Fibroblast of mammary gland (primary cell): ENCODE measurements at regions not wholly inside any gene's neighbourhood (a gene's known extent, or its start where the extent isn't known, plus 50 kb on each side); places are given as distances from the start of the nearest gene placed in this dataset.

Source experiments
- DNase-seq: peaks from one replicate; pipeline ENCODE4 v3.0.0-alpha.2; 2010; ENCODE audit warnings: low read depth
- H3K4me3 ChIP-seq: 2 replicates; pipeline ENCODE4 v1.5.1; 2011; ENCODE audit warnings: low read depth, mild to moderate bottlenecking, low read length, moderate library complexity; ENCODE audit not compliant: control insufficient read depth
- TF ChIP-seq, protein P1 (sequence below): conservative IDR thresholded peaks from 2 replicates; pipeline ENCODE4 v1.5.1; 2011; ENCODE audit warnings: low read depth, low read length, inconsistent platforms; ENCODE audit not compliant: control insufficient read depth, insufficient read depth

DNA sequence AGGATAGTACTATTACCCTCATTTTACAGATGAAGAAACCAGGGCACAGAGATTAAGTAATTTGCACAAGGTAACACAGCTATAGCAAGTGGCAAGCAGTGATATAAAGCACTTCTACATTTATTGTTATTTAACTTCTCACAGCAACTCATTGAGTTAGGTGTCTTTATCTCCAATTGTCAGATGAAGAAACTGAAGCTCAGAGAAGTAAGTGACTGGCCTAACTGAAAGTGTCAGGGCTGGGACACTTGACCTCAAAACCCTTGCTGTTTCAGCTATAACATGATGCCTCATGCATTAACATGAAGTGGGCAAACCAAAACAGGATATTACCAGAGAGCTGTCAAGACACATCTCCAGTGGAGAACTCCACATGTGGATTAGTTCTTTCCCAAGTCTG is 65.8 kb upstream of the LEKR1 start:
- DNase-seq, result no peak
- H3K4me3 ChIP-seq, result no peak overlapping the region
- TF ChIP-seq, protein P1, sequence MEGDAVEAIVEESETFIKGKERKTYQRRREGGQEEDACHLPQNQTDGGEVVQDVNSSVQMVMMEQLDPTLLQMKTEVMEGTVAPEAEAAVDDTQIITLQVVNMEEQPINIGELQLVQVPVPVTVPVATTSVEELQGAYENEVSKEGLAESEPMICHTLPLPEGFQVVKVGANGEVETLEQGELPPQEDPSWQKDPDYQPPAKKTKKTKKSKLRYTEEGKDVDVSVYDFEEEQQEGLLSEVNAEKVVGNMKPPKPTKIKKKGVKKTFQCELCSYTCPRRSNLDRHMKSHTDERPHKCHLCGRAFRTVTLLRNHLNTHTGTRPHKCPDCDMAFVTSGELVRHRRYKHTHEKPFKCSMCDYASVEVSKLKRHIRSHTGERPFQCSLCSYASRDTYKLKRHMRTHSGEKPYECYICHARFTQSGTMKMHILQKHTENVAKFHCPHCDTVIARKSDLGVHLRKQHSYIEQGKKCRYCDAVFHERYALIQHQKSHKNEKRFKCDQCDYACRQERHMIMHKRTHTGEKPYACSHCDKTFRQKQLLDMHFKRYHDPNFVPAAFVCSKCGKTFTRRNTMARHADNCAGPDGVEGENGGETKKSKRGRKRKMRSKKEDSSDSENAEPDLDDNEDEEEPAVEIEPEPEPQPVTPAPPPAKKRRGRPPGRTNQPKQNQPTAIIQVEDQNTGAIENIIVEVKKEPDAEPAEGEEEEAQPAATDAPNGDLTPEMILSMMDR, result no peak

DNA sequence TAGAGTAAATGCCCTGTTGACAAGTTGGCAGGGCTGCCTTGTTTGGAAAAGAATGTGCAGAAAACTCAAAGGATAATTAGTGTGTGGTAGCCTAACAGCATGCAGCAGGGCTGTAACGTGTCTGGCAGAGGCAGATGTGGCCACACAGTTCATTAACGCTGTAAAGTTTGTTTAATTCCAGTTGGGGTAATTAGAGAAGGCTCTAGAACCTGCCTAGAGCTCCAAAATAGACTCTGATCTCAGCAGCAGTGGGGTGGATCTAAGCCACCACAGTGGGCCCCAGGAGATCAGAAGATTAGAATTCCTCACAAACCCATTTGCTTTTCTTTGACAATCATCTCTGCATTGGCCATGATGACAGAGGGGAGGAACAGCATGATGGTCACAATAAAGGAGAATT is 65.1 kb upstream of the LEKR1 start:
- DNase-seq, result no peak
- H3K4me3 ChIP-seq, result no peak overlapping the region
- TF ChIP-seq, protein P1, result no peak

DNA sequence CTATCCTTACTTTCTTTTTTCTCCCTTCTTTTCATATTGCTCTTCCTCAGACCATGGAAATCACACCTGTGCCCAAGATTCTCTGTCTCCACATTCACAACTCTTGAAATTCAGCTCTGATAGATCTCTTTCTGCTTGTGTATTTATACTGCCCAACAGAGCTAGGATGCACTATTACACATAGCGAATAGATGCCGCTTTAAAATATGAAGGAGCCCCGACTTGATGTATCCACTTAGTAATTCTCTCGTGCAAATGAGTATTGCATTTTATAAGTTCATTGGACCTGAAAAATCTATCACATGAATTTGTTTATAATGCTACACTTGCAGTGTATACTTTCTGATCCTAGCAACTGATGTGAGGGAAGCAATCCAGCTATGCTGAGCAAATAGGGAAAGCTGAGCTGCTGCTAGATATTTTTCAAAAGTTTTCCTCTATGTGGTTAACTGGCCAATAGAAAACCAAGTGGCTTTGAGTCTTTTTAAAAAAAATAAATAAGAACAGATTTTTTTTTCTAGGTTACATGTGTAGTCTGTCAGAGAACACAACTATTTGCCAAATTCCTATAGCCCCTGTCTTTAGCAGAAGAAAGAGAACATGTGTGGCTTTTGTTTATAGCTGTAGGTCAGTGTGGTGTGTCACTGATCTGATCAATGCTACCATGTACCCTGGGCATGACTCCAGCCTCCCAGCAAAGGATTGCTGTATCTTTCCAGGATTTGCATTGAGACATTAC is 64.3 kb upstream of the LEKR1 start:
- H3K4me3 ChIP-seq, result no peak overlapping the region
- TF ChIP-seq, protein P1, result no peak
- peak; percentile 67 for DNase-seq

DNA sequence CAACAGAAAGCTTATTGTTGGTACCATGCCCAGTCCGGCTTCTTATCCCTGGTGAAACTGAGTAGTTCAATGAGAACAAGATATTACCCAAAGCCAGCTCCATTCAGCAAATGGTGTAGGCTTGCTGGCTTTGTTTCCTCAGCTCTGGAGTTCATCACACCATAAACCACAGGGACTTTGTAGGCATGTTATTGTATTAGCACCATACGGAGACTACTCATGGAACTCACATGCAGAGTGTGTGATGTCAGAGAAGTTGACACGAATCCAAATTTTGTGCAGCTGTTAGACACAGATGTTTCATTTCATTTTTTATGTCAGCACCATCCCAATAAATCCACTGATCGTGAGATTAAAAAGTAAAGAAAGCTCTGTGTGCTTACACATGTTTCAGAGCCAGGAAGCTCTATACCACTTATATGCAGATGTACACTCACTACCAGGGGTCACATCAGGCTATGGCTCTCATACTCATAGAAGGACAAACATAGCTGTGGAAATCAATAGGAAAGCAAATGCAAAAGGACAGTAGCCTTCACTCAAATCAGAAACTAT is 63.4 kb upstream of the LEKR1 start:
- peak; percentile 99 for DNase-seq
- TF ChIP-seq, protein P1, result no peak
- no peak overlapping the region for H3K4me3 ChIP-seq

DNA sequence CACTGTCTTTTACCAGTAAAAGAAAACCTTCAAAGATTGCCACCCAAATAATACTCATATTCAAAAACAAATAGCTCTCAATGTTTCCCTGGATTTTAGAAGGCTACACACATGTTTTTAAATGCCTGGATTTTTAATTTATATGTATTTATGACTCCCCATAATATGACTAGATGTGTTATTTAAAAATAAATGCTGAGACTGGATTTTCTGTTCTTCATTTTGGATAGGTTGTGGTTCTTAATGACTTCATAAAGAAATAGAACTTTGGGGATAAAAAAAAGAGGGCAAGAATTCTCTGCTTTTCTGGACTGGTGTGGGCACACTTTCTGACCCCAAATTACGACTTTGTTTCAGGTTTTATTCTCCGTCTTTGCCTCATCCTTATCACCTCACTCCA is 62.8 kb upstream of the LEKR1 start:
- DNase-seq, result no peak
- no peak overlapping the region for H3K4me3 ChIP-seq
- TF ChIP-seq, protein P1, result no peak

DNA sequence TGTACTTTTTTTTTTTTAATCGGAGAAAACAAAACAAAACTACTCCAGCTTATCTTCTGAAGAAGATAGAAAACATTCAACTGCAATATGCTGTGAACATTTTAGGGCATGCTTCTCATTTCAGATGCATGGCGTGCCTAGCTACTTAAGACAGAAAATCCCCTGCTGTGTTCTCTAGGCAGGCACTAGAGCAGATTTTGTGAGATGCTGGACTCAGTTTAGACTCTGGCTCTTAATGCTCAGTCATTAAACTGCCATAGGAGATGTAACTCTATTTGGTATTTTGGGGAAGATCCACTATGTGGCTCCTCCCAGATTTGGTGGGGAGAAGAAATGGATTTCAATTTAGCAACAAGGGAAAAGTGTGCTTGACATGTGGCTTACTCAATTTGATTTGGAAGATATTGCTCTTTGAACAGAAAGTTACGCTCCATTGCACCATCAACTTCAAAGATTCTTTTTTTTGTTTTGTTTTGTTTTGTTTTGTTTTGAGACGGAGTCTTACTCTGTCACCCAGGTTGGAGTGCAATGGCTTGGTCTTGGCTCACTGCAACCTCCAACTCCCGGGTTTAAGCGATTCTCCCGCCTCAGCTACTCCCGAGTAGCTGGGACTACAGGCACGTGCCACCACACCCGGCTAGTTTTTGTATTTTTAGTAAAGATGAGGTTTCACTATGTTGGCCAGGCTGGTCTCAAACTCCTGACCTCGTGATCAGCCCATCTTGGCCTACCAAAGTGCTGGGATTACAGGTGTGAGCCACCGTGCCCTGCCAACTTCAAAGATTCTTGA is 62.0 kb upstream of the LEKR1 start:
- no peak overlapping the region for H3K4me3 ChIP-seq
- TF ChIP-seq, protein P1, result no peak
- DNase-seq, result no peak
